ENCODE measurements at regions not wholly inside any gene's neighbourhood (a gene's known extent, or its start where the extent isn't known, plus 50 kb on each side); places are given as distances from the start of the nearest gene placed in this dataset.

- H3K9me2 ChIP-seq (ENCODE audit: insufficient read depth) = no peaks in the 10 kb centered on the region
Measured at GRCh38 chr6:168132531-168133167, 53.6 kb upstream of the FRMD1 start.

More at GRCh38 chr6:168132531-168133167, 53.6 kb upstream of the FRMD1 start:
- Histone ChIP-seq H3K9ac (ENCODE audit: low read length) (no peak overlapping the region), H3K4me2 (ENCODE audit: low read length) (no peak overlapping the region), H3K36me3 (ENCODE audit: control insufficient read depth in 1 of 2, insufficient read depth in 2 of 2, low read length in 2 of 2) (no peaks in the 10 kb centered on the region), H4K20me1 (ENCODE audit: insufficient read depth) (no peaks in the 10 kb centered on the region), H3K27me3 (ENCODE audit: insufficient read depth, low read length) (peaks cover 6% of the 10 kb centered on the region; the same call in 1 of the 2 replicates), H3K4me1 (ENCODE audit: control insufficient read depth in 1 of 2, insufficient read depth in 2 of 2, low read length in 2 of 2) (no peaks in the 10 kb centered on the region), H3K27ac (ENCODE audit: low read depth, low read length) (no peak overlapping the region), H3K4me3 (replicated peaks in 1 of 2; ENCODE audit: low read depth in 1 of 2, low read length in 2 of 2) (no peak overlapping the region), H2AFZ (ENCODE audit: low read depth, low read length, poor library complexity, severe bottlenecking) (no peak overlapping the region), H3K9me3 (ENCODE audit: control insufficient read depth in 1 of 2, insufficient read depth in 1 of 2, low read depth in 1 of 2, low read length in 2 of 2) (no peaks in the 10 kb centered on the region), H3K79me2 (ENCODE audit: insufficient read depth, low read length) (no peaks in the 10 kb centered on the region)
- ChIA-PET POLR2A (no interaction called here), CTCF (interaction anchor here (1.0 kb wide), 2 partner anchors 9 to 72 kb away, joined by 3 to 4 read pairs; no protein-coding TSS in a partner anchor), RAD21 (ENCODE audit: low non-redundant PET in 1 of 2, low total read pairs in 2 of 2, uncharacterized antibody in 2 of 2, unreplicated experiment in 2 of 2) (no interaction called here)
- TF ChIP-seq CTCF (IDR thresholded peaks at IDR 0.05 in 2 of 3, conservative IDR thresholded peaks at IDR 0.05 in 1 of 3; ENCODE audit: borderline replicate concordance in 1 of 3, insufficient read depth in 1 of 3, low read depth in 2 of 3, low read length in 2 of 3) = peak; percentile 29 to 39 (median 32); a peak in 5 of 6 replicates
- TF ChIP-seq SP1 (IDR thresholded peaks at IDR 0.05; ENCODE audit: low read depth) = no peak
- TF ChIP-seq RAD21 (IDR thresholded peaks at IDR 0.05; ENCODE audit: low read depth) = peak; percentile 60
- TF ChIP-seq JUND (IDR thresholded peaks at IDR 0.05) = no peak
- TF ChIP-seq POLR2A (IDR thresholded peaks at IDR 0.05; ENCODE audit: borderline replicate concordance, extremely low read depth, insufficient read depth, insufficient read length) = no peak
- no TSS peak for BruUV-seq (replicated peaks)
- ATAC-seq (peak; percentile 78), DNase-seq (ENCODE audit: low read depth, low spot score) (no peak)
- intact Hi-C loops (cut with micrococcal nuclease) = loop anchor here (1.0 to 2.0 kb wide), 2 partner anchors 72 to 224 kb away; no protein-coding TSS in a partner anchor
